ENCODE measurements at regions not wholly inside any gene's neighbourhood (a gene's known extent, or its start where the extent isn't known, plus 50 kb on each side); places are given as distances from the start of the nearest gene placed in this dataset.

DNA sequence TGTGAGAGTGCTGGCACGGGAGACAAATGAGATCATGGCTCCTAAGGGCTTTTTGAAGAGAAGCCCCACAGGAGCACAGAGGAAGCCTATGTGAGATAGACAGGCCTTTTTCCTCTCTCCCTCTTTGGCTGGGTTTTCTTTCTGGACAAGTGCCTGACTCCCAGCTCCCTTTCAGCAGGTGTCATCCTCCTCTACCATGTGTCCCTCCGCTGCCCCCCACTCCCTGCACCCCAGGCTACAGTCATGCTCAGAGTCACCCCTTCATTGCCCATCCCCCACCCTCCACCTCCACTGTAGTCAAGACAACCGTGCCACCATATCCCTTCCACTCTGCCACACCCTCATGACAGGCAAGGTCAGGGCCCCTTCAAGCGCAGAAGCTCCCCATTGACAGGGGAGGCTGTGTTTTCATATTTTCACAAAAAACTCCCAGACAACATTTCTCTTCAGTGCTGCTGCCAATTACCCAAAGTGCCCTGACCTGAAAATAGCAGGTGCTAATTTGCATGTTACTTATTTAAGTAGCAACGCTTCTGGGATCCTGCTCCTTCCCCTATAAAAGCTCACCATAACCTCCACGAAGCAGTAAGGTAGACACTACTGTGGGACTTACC, 92.1 kb upstream of the IPO9 start:
- no peak for TF ChIP-seq POLR2A (IDR thresholded peaks at IDR 0.05; ENCODE audit: borderline replicate concordance, extremely low read depth, insufficient read depth, insufficient read length)
- TF ChIP-seq, protein P1, sequence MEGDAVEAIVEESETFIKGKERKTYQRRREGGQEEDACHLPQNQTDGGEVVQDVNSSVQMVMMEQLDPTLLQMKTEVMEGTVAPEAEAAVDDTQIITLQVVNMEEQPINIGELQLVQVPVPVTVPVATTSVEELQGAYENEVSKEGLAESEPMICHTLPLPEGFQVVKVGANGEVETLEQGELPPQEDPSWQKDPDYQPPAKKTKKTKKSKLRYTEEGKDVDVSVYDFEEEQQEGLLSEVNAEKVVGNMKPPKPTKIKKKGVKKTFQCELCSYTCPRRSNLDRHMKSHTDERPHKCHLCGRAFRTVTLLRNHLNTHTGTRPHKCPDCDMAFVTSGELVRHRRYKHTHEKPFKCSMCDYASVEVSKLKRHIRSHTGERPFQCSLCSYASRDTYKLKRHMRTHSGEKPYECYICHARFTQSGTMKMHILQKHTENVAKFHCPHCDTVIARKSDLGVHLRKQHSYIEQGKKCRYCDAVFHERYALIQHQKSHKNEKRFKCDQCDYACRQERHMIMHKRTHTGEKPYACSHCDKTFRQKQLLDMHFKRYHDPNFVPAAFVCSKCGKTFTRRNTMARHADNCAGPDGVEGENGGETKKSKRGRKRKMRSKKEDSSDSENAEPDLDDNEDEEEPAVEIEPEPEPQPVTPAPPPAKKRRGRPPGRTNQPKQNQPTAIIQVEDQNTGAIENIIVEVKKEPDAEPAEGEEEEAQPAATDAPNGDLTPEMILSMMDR (IDR thresholded peaks at IDR 0.05 in 2 of 3, conservative IDR thresholded peaks at IDR 0.05 in 1 of 3; ENCODE audit: borderline replicate concordance in 1 of 3, insufficient read depth in 1 of 3, low read depth in 2 of 3, low read length in 2 of 3), result no peak
- TF ChIP-seq EZH2phosphoT487 (IDR thresholded peaks at IDR 0.05; ENCODE audit: borderline replicate concordance), result no peak
- no peak for TF ChIP-seq POLR2AphosphoS5 (IDR thresholded peaks at IDR 0.05; ENCODE audit: low read depth, low read length)
- TF ChIP-seq, protein P2, sequence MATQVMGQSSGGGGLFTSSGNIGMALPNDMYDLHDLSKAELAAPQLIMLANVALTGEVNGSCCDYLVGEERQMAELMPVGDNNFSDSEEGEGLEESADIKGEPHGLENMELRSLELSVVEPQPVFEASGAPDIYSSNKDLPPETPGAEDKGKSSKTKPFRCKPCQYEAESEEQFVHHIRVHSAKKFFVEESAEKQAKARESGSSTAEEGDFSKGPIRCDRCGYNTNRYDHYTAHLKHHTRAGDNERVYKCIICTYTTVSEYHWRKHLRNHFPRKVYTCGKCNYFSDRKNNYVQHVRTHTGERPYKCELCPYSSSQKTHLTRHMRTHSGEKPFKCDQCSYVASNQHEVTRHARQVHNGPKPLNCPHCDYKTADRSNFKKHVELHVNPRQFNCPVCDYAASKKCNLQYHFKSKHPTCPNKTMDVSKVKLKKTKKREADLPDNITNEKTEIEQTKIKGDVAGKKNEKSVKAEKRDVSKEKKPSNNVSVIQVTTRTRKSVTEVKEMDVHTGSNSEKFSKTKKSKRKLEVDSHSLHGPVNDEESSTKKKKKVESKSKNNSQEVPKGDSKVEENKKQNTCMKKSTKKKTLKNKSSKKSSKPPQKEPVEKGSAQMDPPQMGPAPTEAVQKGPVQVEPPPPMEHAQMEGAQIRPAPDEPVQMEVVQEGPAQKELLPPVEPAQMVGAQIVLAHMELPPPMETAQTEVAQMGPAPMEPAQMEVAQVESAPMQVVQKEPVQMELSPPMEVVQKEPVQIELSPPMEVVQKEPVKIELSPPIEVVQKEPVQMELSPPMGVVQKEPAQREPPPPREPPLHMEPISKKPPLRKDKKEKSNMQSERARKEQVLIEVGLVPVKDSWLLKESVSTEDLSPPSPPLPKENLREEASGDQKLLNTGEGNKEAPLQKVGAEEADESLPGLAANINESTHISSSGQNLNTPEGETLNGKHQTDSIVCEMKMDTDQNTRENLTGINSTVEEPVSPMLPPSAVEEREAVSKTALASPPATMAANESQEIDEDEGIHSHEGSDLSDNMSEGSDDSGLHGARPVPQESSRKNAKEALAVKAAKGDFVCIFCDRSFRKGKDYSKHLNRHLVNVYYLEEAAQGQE (IDR thresholded peaks at IDR 0.05; ENCODE audit: low read depth), result no peak
- TF ChIP-seq TCF7L2 (IDR thresholded peaks at IDR 0.05; ENCODE audit: borderline replicate concordance, extremely low read depth, insufficient read depth, insufficient read length), result no peak
- TF ChIP-seq EZH2 (IDR thresholded peaks at IDR 0.05), result no peak
- no peak for TF ChIP-seq CEBPB (IDR thresholded peaks at IDR 0.05; ENCODE audit: low read depth)
- no peak for TF ChIP-seq EGR1 (IDR thresholded peaks at IDR 0.05; ENCODE audit: low read depth)
- TF ChIP-seq, protein P3, sequence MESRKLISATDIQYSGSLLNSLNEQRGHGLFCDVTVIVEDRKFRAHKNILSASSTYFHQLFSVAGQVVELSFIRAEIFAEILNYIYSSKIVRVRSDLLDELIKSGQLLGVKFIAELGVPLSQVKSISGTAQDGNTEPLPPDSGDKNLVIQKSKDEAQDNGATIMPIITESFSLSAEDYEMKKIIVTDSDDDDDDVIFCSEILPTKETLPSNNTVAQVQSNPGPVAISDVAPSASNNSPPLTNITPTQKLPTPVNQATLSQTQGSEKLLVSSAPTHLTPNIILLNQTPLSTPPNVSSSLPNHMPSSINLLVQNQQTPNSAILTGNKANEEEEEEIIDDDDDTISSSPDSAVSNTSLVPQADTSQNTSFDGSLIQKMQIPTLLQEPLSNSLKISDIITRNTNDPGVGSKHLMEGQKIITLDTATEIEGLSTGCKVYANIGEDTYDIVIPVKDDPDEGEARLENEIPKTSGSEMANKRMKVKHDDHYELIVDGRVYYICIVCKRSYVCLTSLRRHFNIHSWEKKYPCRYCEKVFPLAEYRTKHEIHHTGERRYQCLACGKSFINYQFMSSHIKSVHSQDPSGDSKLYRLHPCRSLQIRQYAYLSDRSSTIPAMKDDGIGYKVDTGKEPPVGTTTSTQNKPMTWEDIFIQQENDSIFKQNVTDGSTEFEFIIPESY (IDR thresholded peaks at IDR 0.05; ENCODE audit: extremely low read depth, insufficient replicate concordance, low read length), result no peak
- no peak for TF ChIP-seq RAD21 (IDR thresholded peaks at IDR 0.05; ENCODE audit: low read depth)
- TF ChIP-seq, protein P4, sequence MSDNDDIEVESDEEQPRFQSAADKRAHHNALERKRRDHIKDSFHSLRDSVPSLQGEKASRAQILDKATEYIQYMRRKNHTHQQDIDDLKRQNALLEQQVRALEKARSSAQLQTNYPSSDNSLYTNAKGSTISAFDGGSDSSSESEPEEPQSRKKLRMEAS (IDR thresholded peaks at IDR 0.05), result no peak
- no peak for TF ChIP-seq YY1 (IDR thresholded peaks at IDR 0.05; ENCODE audit: extremely low read depth, insufficient replicate concordance, low read depth, low read length)
